GM23338 (cell line): ENCODE measurements at regions not wholly inside any gene's neighbourhood (a gene's known extent, or its start where the extent isn't known, plus 50 kb on each side); places are given as distances from the start of the nearest gene placed in this dataset.
"Not testable (repeated sequence)": the region's sequence is repeated elsewhere in the genome, so short reads cannot be mapped to it uniquely, and the experiment has no call there.

Source experiments
- ATAC-seq: fragments of 200-7000 bp; cut with Tn5 transposase; 3 replicates; pipeline ENCODE4 v1.9.1; 2020
- DNase-seq: peaks from one replicate; pipeline ENCODE4 v3.0.0-alpha.2; 2015; ENCODE audit warnings: low spot score
- H2AFZ ChIP-seq: fragments of 200-600 bp; sonication (generic); 2 replicates; pipeline ENCODE4 v1.8.0; 2016; ENCODE audit warnings: antibody characterized with exemption, mild to moderate bottlenecking, moderate library complexity
- H3F3A ChIP-seq: fragments of 200-600 bp; sonication (generic); replicated peaks from 2 replicates; pipeline ENCODE4 v1.8.0; 2017; ENCODE audit warnings: antibody characterized with exemption, mixed run types, low read depth
- H3K27ac ChIP-seq: fragments of 200-600 bp; sonication (generic); 2 replicates; pipeline ENCODE4 v1.6.1; 2016; ENCODE audit warnings: low read depth
- H3K27me3 ChIP-seq: fragments of 200-600 bp; sonication (generic); 2 replicates; pipeline ENCODE4 v1.8.0; 2016; ENCODE audit warnings: mild to moderate bottlenecking, mixed run types, moderate library complexity; ENCODE audit not compliant: insufficient read depth
- H3K36me3 ChIP-seq: fragments of 200-600 bp; sonication (generic); 2 replicates; pipeline ENCODE4 v1.8.0; 2016; ENCODE audit warnings: mild to moderate bottlenecking; ENCODE audit not compliant: insufficient read depth
- H3K4me1 ChIP-seq: fragments of 200-600 bp; sonication (generic); 2 replicates; pipeline ENCODE4 v1.8.0; 2016; ENCODE audit warnings: mild to moderate bottlenecking, moderate library complexity; ENCODE audit not compliant: insufficient read depth
- H3K4me2 ChIP-seq: fragments of 200-600 bp; sonication (generic); 2 replicates; pipeline ENCODE4 v1.7.1; 2017; ENCODE audit warnings: mixed run types
- H3K4me3 ChIP-seq: fragments of 200-600 bp; sonication (generic); 2 replicates; pipeline ENCODE4 v1.6.1; 2016; ENCODE audit warnings: mixed run types
- H3K79me2 ChIP-seq: fragments of 200-600 bp; sonication (generic); replicated peaks from 2 replicates; pipeline ENCODE4 v1.8.0; 2017; ENCODE audit warnings: mild to moderate bottlenecking; ENCODE audit not compliant: insufficient read depth
- H3K9me2 ChIP-seq: fragments of 200-600 bp; sonication (generic); 2 replicates; pipeline ENCODE4 v1.8.0; 2017; ENCODE audit not compliant: insufficient read depth
- H4K20me1 ChIP-seq: fragments of 200-600 bp; sonication (generic); replicated peaks from 2 replicates; pipeline ENCODE4 v1.8.0; 2017; ENCODE audit warnings: mild to moderate bottlenecking; ENCODE audit not compliant: insufficient read depth
- H3K27ac Mint-ChIP-seq: 2 replicates; pipeline ENCODE4 v1.8.0; 2020; ENCODE audit warnings: inconsistent platforms, mild to moderate bottlenecking, moderate library complexity, mixed read lengths
- H3K27me3 Mint-ChIP-seq: 3 replicates; pipeline ENCODE4 v1.8.0; 2022; ENCODE audit warnings: low read depth, mild to moderate bottlenecking, moderate library complexity, mixed read lengths, inconsistent platforms; ENCODE audit not compliant: insufficient read depth, poor library complexity
- H3K36me3 Mint-ChIP-seq: 3 replicates; pipeline ENCODE4 v1.8.0; 2021; ENCODE audit warnings: low read depth, mild to moderate bottlenecking, inconsistent platforms, moderate library complexity, mixed read lengths
- H3K4me1 Mint-ChIP-seq: 3 replicates; pipeline ENCODE4 v1.8.0; 2020; ENCODE audit warnings: mild to moderate bottlenecking, inconsistent platforms, mixed read lengths
- H3K4me3 Mint-ChIP-seq: 3 replicates; pipeline ENCODE4 v1.8.0; 2021; ENCODE audit warnings: moderate library complexity, mild to moderate bottlenecking, inconsistent platforms, mixed read lengths
- H3K9me3 Mint-ChIP-seq: 3 replicates; pipeline ENCODE4 v1.8.0; 2020; ENCODE audit warnings: moderate library complexity, mild to moderate bottlenecking, inconsistent platforms, mixed read lengths
- EZH2phosphoT487 ChIP-seq: fragments of 200-600 bp; sonication (generic); IDR thresholded peaks from one replicate; pipeline ENCODE4 v1.8.1; 2018; ENCODE audit warnings: antibody characterized with exemption; ENCODE audit not compliant: unreplicated experiment
- JUNB ChIP-seq: IDR thresholded peaks from one replicate; pipeline ENCODE4 v1.6.1; 2016; ENCODE audit warnings: antibody characterized with exemption; ENCODE audit not compliant: unreplicated experiment
- POLR2AphosphoS5 ChIP-seq: IDR thresholded peaks from 2 replicates; pipeline ENCODE4 v1.6.1; 2016; ENCODE audit warnings: antibody characterized with exemption, low read depth
- TF ChIP-seq, protein P1 (sequence below): fragments of 250-450 bp; sonication (Bioruptor Pico); IDR thresholded peaks from 2 replicates; pipeline ENCODE4 v1.5.0; 2020; ENCODE audit warnings: mild to moderate bottlenecking, moderate library complexity
- TF ChIP-seq, protein P2 (sequence below), 2 experiments: fragments of 200-600 bp in 1 of 2; sonication (generic) in 1 of 2; conservative IDR thresholded peaks; 2 replicates each; pipeline versions ENCODE4 v1.5.1 to v1.6.1; 2016 to 2017; ENCODE audit warnings: antibody characterized with exemption in 2 of 2, low read depth in 2 of 2, mild to moderate bottlenecking in 2 of 2, moderate library complexity in 1 of 2

DNA sequence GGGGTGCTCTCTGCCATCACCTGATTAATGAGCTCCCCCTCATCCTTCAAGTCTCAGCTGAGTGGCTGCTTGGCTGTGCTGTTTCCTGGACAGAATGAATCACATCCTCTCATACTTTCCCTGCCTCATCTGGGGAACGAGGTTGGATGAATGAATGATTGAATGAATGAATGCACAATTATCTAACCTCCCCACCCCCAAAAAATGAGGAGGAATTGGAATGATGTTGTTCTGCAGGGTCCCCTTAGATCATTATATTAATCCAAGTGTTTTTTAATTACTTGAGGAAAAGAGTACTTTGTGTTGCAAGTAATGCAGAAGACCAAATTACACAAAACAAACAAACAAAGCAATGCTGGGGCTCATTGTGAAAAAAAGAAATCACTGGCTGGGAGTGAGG, 240.2 kb downstream of the BUB3 start:
- no peak for ATAC-seq

DNA sequence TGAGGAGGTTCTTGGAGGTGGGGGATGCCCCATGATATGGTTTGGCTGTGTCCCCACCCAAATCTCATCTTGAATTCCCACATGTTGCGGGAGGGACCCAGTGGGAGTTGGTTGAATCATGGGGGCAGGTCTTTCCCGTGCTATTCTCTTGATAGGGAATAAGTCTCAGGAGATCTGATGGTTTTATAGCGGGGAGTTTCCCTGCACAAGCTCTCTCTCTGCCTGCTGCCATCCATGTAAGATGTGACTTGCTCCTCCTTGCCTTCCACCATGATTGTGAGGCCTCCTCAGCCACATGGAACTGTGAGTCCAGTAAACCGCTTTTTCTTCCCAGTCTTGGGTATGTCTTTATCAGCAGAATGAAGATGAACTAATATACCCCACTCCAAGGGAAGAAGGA, 241.0 kb downstream of the BUB3 start:
- not testable (repeated sequence) for H3K79me2 ChIP-seq, H3K4me2 ChIP-seq, H3K27ac ChIP-seq, H3K27me3 Mint-ChIP-seq, H3F3A ChIP-seq, H3K4me1 ChIP-seq, H3K9me2 ChIP-seq, DNase-seq, H3K27me3 ChIP-seq, H3K4me3 ChIP-seq, H2AFZ ChIP-seq, H3K27ac Mint-ChIP-seq, H3K4me3 Mint-ChIP-seq, ATAC-seq, H4K20me1 ChIP-seq, H3K36me3 ChIP-seq, H3K4me1 Mint-ChIP-seq
- Mint-ChIP-seq H3K36me3 (peaks cover 12% of the 10 kb centered on the region), H3K9me3 (peaks cover 19% of the 10 kb centered on the region)

More for the DNA sequence above, 240.2 kb downstream of the BUB3 start:
- Histone ChIP-seq H2AFZ (no peak overlapping the region), H3F3A (no peaks in the 10 kb centered on the region), H4K20me1 (no peaks in the 10 kb centered on the region), H3K36me3 (no peaks in the 10 kb centered on the region), H3K79me2 (no peaks in the 10 kb centered on the region), H3K27ac (no peak overlapping the region), H3K9me2 (no peaks in the 10 kb centered on the region), H3K4me3 (no peak overlapping the region), H3K27me3 (no peaks in the 10 kb centered on the region), H3K4me1 (no peaks in the 10 kb centered on the region), H3K4me2 (no peak overlapping the region)
- no peak for DNase-seq
- no peak overlapping the region for H3K27ac Mint-ChIP-seq
- H3K4me1 Mint-ChIP-seq: no peaks in the 10 kb centered on the region
- TF ChIP-seq, protein P1, sequence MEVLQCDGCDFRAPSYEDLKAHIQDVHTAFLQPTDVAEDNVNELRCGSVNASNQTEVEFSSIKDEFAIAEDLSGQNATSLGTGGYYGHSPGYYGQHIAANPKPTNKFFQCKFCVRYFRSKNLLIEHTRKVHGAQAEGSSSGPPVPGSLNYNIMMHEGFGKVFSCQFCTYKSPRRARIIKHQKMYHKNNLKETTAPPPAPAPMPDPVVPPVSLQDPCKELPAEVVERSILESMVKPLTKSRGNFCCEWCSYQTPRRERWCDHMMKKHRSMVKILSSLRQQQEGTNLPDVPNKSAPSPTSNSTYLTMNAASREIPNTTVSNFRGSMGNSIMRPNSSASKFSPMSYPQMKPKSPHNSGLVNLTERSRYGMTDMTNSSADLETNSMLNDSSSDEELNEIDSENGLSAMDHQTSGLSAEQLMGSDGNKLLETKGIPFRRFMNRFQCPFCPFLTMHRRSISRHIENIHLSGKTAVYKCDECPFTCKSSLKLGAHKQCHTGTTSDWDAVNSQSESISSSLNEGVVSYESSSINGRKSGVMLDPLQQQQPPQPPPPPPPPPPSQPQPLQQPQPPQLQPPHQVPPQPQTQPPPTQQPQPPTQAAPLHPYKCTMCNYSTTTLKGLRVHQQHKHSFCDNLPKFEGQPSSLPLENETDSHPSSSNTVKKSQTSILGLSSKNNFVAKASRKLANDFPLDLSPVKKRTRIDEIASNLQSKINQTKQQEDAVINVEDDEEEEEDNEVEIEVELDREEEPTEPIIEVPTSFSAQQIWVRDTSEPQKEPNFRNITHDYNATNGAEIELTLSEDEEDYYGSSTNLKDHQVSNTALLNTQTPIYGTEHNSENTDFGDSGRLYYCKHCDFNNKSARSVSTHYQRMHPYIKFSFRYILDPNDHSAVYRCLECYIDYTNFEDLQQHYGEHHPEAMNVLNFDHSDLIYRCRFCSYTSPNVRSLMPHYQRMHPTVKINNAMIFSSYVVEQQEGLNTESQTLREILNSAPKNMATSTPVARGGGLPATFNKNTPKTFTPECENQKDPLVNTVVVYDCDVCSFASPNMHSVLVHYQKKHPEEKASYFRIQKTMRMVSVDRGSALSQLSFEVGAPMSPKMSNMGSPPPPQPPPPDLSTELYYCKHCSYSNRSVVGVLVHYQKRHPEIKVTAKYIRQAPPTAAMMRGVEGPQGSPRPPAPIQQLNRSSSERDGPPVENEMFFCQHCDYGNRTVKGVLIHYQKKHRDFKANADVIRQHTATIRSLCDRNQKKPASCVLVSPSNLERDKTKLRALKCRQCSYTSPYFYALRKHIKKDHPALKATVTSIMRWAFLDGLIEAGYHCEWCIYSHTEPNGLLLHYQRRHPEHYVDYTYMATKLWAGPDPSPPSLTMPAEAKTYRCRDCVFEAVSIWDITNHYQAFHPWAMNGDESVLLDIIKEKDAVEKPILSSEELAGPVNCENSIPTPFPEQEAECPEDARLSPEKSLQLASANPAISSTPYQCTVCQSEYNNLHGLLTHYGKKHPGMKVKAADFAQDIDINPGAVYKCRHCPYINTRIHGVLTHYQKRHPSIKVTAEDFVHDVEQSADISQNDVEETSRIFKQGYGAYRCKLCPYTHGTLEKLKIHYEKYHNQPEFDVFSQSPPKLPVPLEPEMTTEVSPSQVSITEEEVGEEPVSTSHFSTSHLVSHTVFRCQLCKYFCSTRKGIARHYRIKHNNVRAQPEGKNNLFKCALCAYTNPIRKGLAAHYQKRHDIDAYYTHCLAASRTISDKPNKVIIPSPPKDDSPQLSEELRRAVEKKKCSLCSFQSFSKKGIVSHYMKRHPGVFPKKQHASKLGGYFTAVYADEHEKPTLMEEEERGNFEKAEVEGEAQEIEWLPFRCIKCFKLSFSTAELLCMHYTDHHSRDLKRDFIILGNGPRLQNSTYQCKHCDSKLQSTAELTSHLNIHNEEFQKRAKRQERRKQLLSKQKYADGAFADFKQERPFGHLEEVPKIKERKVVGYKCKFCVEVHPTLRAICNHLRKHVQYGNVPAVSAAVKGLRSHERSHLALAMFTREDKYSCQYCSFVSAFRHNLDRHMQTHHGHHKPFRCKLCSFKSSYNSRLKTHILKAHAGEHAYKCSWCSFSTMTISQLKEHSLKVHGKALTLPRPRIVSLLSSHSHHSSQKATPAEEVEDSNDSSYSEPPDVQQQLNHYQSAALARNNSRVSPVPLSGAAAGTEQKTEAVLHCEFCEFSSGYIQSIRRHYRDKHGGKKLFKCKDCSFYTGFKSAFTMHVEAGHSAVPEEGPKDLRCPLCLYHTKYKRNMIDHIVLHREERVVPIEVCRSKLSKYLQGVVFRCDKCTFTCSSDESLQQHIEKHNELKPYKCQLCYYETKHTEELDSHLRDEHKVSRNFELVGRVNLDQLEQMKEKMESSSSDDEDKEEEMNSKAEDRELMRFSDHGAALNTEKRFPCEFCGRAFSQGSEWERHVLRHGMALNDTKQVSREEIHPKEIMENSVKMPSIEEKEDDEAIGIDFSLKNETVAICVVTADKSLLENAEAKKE: no peak
- TF ChIP-seq JUNB: no peak
- TF ChIP-seq, protein P2, sequence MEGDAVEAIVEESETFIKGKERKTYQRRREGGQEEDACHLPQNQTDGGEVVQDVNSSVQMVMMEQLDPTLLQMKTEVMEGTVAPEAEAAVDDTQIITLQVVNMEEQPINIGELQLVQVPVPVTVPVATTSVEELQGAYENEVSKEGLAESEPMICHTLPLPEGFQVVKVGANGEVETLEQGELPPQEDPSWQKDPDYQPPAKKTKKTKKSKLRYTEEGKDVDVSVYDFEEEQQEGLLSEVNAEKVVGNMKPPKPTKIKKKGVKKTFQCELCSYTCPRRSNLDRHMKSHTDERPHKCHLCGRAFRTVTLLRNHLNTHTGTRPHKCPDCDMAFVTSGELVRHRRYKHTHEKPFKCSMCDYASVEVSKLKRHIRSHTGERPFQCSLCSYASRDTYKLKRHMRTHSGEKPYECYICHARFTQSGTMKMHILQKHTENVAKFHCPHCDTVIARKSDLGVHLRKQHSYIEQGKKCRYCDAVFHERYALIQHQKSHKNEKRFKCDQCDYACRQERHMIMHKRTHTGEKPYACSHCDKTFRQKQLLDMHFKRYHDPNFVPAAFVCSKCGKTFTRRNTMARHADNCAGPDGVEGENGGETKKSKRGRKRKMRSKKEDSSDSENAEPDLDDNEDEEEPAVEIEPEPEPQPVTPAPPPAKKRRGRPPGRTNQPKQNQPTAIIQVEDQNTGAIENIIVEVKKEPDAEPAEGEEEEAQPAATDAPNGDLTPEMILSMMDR (conservative IDR thresholded peaks at IDR 0.05; ENCODE audit: low read depth in 2 of 2): no peak
- no peak for TF ChIP-seq EZH2phosphoT487
- TF ChIP-seq POLR2AphosphoS5: no peak
- peaks cover 14% of the 10 kb centered on the region for H3K36me3 Mint-ChIP-seq
- H3K9me3 Mint-ChIP-seq: peaks cover 19% of the 10 kb centered on the region
- H3K4me3 Mint-ChIP-seq: no peak overlapping the region
- peaks cover 4% of the 10 kb centered on the region for H3K27me3 Mint-ChIP-seq
